GM19023 (cell line): ENCODE measurements at regions not wholly inside any gene's neighbourhood (a gene's known extent, or its start where the extent isn't known, plus 50 kb on each side); places are given as distances from the start of the nearest gene placed in this dataset.
"Not testable (repeated sequence)": the region's sequence is repeated elsewhere in the genome, so short reads cannot be mapped to it uniquely, and the experiment has no call there.

ENCODE experiments used
- ATAC-seq: cut with Tn5 transposase; IDR thresholded peaks from one replicate; pipeline ENCODE4 v1.9.1; 2021; ENCODE audit warnings: mild to moderate bottlenecking, moderate library complexity; ENCODE audit not compliant: unreplicated experiment

DNA sequence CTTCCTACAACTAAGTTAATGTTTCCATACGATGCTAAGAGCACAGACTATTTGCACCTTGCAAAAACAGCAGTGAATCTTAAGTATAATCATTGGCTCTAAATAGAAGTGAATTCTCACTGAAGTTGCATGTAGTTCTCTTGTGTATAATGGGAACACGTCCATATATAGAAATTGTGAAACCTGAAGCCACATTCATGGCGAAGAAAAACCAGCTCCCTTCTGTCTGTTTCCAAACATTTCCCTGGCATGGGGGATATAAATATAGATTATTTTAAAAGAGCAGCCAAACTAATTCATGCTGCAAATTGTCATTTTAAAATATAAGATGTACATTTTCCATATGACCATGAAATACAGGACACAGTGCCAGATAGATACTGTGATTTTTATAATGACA lies 71.1 kb downstream of the TRAM1L1 start:
- ATAC-seq = no peak

DNA sequence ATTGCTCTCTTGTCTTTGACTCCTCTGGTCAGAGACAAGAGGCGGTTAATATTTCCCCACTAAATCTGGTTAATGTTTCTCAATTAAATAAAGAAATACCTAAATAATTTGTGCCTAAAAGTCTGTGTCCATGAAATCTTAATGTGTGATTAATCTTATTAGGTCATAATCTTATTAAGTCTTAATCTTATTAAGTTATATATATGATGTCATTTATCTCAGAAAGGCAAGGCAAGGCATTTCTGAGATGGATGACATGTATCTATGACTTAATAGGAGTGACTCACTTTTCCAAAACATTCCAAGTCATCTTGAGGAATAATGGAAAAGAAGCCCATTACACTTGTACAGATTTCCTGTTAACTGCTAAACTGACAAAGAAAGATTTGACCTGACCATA lies 74.7 kb downstream of the TRAM1L1 start:
- ATAC-seq = no peak

DNA sequence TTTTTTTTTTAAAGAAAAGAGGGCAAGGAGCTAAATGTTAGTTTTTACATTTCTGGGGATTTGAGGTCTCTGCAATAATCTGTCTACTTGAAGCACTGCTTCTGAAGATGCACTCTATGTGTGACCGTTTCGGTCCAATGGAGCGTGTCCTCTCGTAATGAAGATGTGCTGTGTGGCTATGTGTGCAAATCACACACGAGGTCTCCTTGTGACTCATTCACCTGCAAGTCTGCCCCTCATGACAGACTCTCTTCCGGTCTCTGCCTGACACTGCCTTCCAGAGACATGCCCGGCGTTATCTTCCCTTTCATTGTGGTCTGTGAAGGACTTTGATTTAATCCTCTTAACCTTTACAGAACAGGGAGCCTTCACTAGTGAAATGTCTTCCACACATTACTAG lies 84.3 kb downstream of the TRAM1L1 start:
- peak; percentile 78 for ATAC-seq

DNA sequence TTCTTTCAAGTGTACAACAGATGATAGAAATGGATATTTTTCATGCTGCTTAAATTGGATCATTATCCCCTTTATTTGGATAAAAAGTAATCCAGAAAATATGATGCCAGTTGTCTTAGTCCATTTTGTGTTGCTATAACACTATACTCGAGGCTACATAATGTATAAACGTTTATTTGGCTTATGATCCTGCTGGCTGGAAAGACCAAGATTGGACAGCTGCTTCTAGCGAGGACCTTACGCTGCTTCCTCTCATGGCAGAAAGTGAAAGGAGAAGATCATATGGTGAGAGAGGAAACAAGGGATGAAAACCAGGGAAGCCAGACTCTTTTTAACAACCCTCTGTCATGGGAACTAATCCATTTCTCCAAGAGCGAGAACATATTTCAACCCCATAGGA lies 102.7 kb downstream of the TRAM1L1 start:
- ATAC-seq = no peak

DNA sequence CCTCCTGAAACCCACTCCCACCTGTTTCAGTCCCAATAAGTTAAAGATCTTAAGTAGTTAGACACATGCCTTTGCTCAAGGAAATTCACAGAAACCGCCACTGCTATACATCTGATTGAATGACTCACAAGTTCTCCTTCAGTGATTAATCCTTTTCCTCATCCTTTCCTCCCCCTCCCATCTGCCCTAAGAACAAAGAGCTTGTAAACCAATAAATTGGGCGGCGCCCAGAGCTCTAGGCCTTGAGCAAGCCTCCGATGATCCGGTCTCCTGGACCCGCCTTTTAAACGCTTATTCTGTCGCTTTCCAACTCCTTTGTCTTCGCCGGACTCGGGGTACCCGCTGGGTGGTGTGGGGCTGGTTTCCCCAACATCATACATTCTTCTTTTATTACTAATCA lies 104.9 kb downstream of the TRAM1L1 start:
- not testable (repeated sequence) for ATAC-seq

DNA sequence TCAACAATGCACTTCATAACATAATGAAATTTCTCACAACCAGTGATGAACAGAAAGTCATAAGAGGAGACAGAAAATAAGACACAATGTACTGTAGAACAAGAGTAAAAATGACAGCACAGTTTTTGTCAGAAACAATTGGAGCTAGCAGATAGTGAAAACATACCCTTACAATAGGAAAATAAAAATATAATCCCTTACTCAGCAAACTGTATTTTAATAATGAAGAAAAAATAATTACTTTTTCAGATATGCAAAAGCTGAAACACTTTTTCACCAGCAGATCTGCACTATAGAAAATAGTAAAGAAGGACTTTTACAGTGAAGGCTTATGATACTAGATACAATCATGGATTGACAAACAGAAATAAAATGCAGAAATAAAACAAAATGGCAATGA lies 126.3 kb downstream of the TRAM1L1 start:
- ATAC-seq = no peak

DNA sequence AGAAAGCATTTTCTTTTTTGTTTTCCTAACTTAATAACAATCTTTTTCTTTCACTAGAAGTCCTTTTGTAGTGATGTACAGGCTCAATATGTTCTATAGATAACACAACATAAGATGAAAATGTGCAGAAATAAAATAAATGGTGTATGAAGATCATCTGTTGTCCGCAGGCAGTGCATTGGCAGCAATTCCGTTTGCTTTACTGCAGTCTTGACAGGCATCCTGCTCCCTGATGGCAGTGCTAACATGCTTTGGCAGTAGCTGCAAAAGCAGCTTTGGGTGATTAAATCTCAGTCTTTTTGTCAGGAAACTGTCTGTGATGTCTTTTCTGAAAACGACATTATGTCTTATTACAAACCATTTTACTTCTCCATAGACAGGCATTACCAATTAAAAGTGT lies 131.4 kb downstream of the TRAM1L1 start:
- no peak for ATAC-seq

DNA sequence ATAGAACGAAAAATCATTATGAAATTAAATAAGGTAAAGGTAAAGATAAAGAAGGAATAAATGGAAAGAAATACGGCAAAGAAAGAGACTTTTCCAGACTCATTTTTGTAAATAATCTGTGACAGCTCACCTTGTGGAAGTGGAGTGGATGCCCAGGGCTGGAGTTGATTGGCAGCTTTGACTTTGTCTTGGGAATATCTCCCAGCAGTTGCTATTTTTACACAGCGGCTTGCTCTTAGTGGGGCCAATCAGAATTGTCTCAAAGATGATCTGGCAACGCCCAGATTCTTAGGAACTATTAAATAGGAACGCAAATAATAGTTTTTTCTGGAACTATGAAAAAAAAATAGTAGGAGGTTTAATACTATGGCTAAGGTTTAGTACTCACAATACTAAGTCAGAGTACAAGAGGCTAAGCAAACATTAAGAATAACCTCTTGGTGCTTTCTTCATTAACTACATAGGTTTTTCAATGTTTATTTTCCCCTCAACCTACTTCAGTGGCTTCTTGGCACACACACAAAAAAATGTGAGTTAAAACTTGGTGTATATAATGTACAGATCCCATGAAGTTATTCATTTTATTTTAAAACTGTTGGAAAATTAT lies 132.7 kb downstream of the TRAM1L1 start:
- no peak for ATAC-seq

DNA sequence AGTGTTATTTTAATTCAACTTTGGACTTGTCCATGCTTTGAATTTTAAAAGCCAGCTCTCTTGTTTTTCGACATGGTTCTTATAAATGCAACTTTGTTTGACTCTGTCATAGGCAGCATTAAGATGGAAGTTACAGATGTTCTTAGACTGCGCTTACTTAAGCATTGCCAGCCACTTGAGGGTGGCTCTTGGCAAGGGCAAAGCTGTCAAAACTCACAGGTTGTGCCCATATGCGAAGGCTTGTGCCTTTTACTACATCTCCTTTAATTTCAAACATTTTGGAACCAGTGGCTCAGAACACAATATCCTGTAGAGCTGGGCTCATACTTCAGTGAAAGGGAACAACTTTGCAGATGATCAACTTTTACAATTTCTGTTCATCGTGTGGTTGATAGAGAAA lies 135.5 kb downstream of the TRAM1L1 start:
- no peak for ATAC-seq

DNA sequence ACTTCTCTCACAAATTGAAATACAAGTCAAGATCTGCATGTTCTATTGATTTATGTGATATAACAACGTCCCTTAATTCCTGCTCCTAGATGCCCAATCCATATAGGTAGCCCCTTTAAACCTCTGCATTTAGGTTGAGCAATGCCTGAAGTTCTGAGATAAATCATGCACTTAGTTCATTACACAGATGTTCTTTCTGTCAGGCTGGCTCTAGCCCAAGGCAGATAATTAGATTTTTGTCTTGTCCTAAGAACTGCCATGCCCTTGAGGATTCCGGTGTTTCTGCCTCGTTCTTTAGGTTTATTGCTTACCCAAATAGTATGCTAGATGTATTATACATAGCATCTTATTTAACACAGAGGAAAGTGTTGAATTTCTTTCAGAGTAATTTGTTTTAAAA lies 143.1 kb downstream of the TRAM1L1 start:
- no peak for ATAC-seq

DNA sequence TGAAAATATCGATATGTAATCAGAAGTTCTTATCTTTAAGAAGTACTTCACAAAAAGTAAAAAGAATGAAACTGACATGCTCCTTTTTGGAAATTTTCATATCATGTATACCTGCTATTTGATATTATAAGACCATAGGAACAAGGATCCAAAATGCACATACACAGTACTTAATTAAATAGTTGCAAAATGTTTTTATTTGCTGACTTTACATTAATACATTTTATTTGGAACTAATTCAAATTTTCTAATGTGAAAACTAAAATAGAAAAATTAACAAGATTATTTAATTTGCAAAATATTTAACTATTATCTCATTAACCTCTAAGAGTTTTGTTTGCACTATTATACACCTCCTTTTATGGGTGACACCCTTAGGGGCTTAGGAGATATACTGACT lies 155.0 kb downstream of the TRAM1L1 start:
- no peak for ATAC-seq

DNA sequence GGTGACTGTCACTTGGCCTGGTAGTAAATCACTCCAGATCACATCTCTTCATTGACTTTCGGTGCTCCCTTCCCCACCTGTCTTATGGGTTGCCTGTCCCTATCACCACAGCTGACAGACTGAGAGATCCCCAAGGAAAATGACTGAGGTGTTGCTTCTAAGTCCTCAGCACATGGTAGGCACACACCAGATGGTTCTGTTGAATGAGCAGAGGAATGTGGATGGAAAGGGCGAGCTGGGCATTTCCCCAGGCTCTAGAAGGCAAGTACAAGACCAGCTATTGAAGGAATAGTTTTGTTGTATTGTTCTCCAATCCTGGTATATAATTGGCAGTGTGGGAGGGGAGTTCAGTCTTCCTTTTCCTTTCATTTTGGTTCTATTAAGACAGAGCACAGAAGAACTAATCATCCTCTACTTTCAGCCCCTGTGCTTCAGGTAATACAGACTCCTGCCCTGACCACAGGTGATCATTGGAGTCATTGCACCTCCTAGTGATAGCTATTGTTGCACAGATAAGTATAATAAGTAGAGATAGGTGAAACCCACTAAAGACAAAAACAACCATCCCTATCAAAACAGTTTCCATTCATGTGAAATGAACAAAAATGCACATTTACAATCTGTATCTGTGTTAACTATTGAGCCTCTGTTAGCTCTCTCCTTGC lies 158.6 kb downstream of the TRAM1L1 start:
- ATAC-seq = no peak

DNA sequence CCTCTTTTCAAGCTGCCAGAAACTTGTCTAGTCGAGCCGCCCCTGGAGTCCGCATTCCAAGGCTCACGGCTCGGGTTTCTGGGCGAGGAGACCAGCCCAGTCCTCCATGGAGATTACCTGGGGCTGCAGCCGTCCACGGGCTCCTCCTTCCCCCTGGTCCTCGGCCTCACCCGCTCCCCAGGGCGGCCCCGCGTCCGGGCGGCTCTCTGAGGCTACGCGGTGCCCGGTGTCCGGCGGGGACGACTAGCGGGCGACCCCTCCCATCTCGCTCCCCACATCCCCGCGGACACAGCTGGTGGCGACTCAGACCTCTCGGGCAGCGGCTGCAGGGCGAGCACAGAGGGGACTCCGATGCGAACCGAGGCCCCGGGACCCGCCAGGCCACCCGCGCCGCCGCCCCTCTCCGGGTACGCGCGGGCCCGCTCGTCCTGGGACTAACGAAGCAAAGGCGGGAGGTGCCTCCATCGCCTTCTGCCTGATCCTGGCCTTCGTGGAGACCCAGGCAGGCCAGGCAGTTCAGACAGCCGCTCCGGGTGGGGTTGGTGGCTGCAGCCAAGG lies 159.4 kb downstream of the TRAM1L1 start:
- no peak for ATAC-seq

DNA sequence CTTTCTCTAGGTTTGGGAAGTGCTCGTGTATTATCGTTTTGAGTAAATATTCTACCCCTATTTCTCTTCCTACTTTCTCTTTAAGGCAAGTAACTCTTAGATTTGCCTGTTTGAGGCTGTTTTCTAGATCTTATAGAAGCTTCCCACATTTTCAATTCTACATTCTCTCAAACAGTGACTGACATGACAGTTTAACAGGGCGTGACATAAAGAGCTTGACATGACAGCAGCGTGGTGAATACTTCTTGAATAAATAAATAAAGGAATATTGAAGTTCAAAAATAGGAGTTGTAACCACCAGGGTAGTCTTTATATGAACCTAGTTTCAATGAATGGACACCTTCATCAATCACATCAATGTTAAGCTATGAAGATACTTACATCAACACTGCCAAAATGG lies 162.0 kb downstream of the TRAM1L1 start:
- no peak for ATAC-seq

DNA sequence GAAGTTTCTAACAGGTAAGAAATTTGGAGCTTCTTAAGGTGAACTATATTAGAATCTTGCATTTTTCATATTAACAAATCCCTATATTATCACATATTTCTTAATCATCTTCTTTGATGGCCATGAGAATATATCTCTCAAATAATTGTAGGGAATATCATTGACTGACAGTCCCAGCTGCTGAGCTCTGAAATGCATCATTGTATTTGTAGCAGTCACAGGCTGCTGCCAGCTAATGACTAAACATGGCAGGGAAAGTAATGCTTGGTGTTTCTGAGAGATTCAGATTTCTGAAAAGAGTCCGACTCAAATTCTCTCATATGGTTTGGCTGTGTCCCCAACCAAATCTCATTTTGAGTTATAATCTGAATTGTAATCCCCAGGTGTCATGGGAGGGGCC lies 171.9 kb downstream of the TRAM1L1 start:
- no peak for ATAC-seq

DNA sequence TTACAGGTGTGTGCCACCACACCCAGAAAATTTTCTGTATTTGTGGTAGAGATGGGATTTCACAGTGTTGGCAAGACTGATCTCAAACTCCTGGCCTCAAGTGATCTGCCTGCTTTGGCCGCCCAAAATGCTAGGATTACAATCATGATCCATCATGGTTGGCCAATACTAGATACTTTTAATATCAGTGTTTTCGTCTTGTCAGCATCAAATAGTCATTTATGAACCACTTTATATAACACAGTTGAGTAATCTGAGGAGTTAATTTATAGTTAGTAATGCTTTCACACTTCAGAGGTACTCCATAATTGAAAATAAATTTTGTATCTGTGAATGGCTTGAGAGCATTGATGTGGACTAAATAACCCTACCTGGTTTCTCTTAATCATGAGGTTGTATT lies 178.6 kb downstream of the TRAM1L1 start:
- no peak for ATAC-seq

DNA sequence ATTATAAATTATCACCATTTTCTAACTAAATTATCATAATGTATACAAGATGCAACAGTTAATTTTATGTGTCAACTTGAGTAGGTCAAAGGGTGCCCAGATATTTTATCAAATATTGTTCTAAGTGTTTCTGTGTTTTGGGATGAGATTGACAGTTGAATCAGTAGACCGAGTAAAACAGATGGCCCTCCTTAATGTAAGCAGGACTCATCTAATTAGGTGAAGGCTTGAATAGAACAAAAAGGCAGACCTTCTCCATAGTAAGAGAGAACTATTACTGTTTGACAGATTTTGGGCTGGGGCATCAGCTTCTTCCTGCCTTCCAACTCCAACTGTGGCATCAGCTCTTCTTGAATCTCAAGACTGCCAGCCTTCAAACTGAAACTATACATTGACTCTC lies 185.8 kb downstream of the TRAM1L1 start:
- ATAC-seq = no peak

DNA sequence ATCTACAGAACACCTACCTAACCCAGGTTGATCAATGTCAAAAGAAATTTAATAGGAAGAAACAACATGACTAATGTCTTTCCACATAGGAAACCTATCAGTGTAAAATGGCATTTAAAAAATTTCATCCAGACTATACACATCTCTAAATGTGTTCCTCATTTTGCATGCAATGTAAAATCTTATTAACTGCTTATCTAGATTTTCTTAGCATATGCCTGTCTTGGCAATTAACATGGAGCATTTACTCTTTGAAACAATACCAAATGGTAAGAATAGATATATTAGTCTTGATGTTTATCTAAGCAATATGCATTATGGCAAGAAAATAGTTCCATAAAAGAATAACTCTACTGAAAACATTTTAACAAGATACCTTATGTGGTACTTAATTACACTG lies 199.8 kb downstream of the TRAM1L1 start:
- ATAC-seq = no peak

DNA sequence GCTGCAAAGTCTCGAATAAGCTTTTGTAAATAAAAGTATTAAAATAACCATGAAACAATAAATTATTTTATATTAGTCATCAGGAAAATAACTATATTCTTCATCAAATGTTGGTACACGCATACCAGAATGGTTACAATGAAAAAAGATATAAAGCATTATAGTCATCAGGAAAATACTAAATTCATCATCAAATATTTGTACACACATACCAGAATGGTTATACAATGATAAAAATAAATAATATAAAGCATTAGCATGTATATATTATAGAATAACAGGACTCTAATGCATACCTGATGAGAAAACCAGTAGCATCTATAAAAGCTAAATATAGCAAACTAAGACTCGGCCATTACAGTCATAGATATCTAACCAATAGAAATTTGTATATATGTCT lies 202.9 kb downstream of the TRAM1L1 start:
- ATAC-seq = no peak

DNA sequence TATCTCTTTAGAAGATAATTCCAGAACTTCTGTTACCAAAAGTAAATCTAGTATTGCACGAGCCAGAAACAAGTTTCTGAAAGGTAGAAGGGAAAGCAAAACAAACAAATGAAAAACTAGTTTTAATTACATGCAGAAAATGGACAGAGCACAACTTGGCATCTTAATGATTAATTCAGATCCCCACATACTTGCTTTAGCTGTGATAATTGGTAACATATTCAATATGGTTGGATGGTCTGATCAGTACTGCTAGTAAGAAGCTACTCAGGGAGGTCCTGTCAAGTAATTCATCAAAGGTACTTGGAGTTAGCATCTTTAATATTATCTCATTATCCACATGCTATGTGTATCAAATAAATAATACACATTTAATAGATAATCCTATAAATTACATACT lies 204.3 kb downstream of the TRAM1L1 start:
- ATAC-seq = no peak

DNA sequence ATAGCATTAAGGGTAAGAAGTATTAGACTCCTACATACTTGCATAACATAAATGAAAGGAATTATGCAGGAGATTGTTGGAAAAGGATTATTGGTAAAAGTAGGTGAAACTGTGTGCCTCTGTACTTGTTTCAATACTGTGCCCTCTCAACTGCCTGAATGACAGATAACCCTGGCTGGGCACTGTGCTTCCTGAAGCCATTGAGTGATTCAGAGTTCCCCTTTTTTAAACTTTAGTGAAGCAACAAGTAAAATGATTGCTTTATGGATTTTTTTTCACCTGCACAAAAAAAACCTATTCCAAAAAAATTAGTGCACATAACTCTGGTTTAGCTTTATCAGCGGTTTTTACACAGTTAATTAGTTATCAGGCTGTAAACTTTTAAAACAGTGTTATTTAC lies 204.8 kb downstream of the TRAM1L1 start:
- no peak for ATAC-seq

DNA sequence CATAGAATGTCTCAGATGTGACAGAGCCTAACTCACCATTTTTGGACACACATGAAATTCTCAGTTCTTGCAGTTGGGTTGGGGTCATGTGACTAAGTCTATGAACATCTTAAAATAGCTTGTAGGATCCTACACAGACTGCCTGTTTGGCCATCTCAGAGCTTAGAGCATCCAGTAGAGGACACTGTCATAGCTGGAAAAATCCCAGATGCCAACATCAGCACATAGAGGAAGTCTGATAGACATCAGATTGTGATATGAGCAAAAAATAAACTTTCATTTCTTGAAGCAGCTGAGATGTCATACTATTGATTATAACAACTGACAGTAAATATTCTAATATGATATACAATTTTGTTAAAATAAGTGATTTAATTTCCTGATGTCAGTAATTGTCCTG lies 207.1 kb downstream of the TRAM1L1 start:
- ATAC-seq = no peak

DNA sequence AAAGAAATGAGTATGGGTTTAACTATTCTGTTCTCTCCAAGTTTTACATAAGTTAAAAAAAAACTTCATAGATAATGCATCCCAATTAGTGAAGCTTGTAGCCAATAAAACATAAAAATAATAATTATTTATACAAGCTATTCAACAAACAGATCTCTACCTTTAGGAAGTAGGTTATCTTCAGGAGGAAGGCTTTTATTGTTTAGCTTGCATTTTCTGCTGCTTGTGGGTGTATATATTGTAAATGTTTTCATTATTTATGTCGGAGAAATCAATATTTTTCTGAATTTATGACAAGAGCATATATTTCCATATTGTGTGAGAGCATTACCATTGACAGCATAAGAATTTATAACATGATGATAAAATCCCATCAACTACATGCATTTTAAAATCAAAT lies 208.3 kb downstream of the TRAM1L1 start:
- no peak for ATAC-seq
